Medulla oblongata (tissue), 1 donor: ENCODE measurements at regions not wholly inside any gene's neighbourhood (a gene's known extent, or its start where the extent isn't known, plus 50 kb on each side); places are given as distances from the start of the nearest gene placed in this dataset.
A peak's percentile ranks its signal among the peaks of the same experiment; 100 is the strongest.

ENCODE experiments used
- DNase-seq: peaks from one replicate; pipeline ENCODE4 v3.0.0-alpha.2; 2015; ENCODE audit errors: extremely low spot score

DNA sequence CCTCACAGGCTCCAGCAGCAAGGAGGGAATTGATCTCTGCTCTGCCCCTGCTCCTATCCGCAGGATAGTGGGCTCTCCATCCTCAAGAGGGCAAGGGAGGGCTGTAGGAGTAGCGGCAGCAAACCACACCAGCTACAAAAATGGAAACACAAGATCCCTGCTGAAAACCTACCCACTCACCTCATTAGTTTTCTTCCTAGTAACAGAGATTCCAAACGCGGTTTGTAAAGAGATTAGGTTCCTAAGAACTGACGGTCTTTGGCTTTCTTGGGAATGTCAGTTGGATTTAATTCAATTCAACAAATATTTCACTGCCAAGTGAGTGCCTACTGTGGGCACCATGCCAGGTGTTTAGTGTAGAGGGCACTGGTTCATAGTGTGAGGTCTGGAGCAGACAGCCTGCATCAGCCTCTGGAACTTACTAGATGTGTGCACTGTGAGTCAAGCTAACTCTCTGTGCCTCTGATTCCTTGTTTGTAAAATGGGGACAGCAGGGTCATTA is 84.7 kb downstream of the MRPL46 start:
- DNase-seq = no peak

DNA sequence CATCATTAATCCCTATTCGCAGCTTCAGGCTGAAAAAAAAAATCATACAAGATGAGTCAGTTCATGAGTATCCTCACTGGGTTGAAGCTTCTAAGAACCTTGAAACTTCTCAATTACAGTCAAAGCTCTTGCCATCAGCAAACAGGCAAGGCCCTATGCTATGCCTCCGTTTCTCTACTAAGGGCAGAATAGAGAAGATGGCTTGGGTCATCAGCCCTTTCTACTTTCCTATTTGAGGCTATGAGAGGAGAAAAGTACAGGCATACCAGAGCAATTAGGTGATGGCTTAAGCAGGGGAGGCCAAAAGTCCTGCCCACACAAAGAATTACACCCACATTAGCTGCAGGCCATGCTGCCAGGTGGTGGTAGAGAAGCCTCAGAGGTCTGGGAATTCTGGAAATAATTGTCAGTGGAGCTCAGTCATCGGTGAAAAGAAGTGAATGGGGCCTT is 89.0 kb downstream of the MRPL46 start:
- DNase-seq = no peak

GRCh38 chr15:88377509-88377908 is 89.7 kb downstream of the MRPL46 start:
- no peak for DNase-seq

GRCh38 chr15:88376574-88377174 is 90.5 kb downstream of the MRPL46 start:
- DNase-seq = no peak

GRCh38 chr15:88375234-88375927 is 91.8 kb downstream of the MRPL46 start:
- no peak for DNase-seq

DNA sequence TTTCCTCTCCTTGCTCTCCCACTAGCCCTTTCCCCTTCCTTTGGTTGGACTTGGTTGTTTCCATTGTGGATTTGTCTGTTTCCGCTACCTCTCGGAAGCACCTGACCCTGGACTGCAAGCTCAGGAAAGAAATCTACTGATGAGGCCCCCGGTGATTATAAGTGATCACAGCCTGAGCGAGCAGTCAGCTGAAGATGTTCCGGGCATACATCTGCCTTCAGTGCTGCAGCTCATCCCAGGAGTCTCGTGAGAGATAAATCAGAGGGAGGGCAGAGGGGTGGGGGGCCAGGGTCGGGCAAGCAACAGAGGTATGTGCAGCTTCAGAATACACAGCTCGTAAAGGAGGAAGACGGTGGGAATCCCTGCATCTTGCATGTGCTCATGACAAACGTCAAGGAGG is 102.1 kb downstream of the MRPL46 start:
- DNase-seq = no peak

GRCh38 chr15:88348579-88349230 is 92.2 kb upstream of the NTRK3 start:
- DNase-seq = no peak

DNA sequence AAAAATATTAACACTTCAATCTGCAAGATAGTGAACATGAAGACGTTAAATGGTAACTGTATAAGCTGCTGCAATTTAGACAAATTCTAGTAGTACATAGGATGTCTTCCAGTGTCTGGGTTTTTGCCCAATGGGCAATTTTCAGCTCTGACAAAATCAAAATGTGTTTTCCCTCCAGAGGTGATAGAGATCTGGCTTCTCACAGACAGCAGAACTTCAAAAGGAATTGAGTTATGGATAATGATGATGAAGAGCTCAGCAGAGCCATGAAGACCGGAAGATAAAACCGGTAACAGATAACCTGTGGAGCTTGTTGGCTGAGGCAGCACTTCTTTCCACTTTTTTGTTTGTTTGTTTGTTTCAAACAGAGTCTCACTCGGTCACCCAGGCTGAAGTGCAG is 89.4 kb upstream of the NTRK3 start:
- DNase-seq = no peak

- DNase-seq = no peak
These were observed 88.2 kb upstream of the NTRK3 start for GRCh38 chr15:88344786-88345185.

DNA sequence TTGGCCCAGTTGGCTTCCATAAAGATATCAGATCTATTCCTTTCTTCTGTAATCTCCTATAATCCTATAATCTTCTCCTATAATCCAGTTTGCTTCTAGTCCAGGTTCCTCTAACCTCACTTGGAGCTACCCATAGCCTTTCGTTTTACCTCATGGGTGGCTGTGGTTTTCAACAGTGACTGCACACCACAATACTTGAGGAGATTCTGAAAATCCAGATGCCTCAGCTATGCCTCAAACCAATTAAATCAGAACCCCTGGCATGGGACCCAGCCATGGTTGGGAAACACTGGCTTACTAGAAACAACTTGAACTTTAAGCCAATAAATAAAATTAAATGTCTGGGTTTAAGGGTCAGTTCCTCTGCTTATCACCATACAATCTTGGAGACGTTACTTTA is 86.1 kb upstream of the NTRK3 start:
- DNase-seq = no peak

GRCh38 chr15:88341653-88342052 is 85.1 kb upstream of the NTRK3 start:
- no peak for DNase-seq

- no peak for DNase-seq
These were observed 84.5 kb upstream of the NTRK3 start for GRCh38 chr15:88341006-88341405.

DNA sequence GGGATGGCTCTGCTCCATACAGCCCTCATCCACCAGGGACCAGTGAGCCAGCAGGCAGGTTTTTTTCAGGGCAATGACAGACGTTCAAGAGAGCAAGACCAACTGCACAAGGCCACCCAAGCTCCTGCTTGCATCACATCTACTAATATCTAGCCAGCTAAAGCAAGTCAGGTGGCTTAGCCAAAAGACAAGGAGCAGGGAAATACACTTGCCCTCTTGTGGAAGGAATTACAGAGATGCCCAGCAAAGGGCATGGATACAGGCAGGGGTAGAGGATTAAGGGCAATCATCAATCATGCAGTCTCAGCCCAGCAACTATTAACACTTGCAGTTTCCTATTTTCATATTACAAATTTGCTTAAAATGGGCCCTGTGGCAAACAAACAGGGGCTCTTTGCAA is 81.5 kb upstream of the NTRK3 start:
- DNase-seq = no peak

DNA sequence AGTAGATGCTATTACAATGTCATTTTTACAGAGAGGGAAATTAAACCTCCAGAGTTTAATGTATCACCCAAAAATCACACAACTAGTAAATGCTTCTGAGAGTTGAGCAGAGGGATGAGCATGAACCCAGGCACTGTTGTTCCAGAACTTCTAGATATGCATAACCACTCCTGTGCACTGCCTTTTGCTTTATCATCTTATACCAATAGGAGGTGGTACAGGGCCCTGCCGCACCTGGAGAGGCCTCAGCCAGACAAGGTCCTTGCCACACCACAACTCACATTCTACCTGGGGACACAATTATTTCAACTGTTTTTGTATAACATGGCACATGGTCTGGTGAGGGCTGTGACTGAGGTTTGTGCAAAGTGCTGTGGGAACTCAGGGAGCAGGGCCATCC is 78.5 kb upstream of the NTRK3 start:
- DNase-seq = no peak

GRCh38 chr15:88334436-88334835 is 77.9 kb upstream of the NTRK3 start:
- DNase-seq = no peak

- DNase-seq = peak; percentile 5
These were observed 74.8 kb upstream of the NTRK3 start for GRCh38 chr15:88331291-88331690.

- no peak for DNase-seq
These were observed 70.4 kb upstream of the NTRK3 start for GRCh38 chr15:88326924-88327323.

GRCh38 chr15:88324741-88325065 is 68.2 kb upstream of the NTRK3 start:
- no peak for DNase-seq

DNA sequence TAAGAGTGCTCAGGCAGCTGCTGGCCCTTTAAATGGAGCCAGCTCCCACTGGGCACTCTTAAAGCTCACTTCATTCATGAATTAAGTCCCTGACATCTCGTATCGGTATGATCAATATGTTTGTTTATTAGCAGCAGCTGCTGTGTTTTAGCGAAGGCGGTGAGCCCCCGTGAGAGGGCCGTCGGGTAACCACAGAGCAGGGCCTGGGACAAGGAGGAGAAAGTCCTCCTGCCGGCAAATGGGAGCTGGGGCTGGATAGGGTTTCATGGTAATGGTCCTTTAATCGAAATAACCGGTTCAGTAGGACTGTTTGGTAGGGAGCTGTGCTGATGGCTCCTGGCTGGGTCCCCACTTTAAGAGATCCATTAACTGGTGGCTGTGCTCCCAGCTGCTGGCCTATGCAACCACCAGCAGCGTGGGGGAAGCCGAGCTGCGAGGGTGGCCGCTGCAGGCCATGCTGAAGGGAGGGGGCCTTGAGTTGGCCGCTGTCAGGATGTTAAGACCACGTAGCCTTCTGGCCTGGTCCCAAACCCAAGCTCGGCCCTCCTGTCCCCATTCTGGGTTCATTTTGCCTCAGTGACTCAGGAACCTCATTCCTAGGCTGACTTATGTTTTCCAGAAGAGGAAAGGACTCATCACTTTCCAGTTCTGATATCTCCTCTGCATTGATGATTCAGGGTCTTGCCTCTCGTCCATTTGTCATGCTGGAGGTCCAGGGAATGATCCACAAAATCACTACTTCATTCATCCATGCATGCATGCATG is 67.6 kb upstream of the NTRK3 start:
- DNase-seq = no peak

GRCh38 chr15:88323468-88323867 is 66.9 kb upstream of the NTRK3 start:
- no peak for DNase-seq

DNA sequence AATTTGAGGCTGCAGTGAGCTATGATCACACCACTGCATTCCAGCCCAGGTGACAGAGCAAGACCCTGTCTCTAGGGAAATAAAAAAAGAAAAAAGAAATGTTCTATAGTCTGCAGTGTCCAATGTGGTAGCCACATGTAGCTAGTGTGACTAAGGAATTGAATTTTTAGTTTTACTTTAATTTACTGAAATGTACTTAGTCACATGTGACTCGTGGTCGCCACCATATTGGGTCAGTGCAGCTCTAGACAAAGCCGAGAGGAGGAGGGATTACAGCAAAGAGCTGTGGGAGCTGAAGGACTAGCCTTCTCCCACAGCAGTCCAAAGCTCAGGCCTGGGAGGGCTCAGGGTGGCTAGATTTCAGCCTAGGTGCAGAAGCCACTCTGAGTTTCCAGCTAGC is 65.9 kb upstream of the NTRK3 start:
- DNase-seq = no peak

GRCh38 chr15:88321271-88321670 is 64.7 kb upstream of the NTRK3 start:
- no peak for DNase-seq
